DND-41 (cell line): ENCODE measurements at regions not wholly inside any gene's neighbourhood (a gene's known extent, or its start where the extent isn't known, plus 50 kb on each side); places are given as distances from the start of the nearest gene placed in this dataset.

ENCODE experiments used
- ATAC-seq: fragments of 200-7000 bp; cut with Tn5 transposase; 3 replicates; pipeline ENCODE4 v1.9.1; 2021; ENCODE audit warnings: low read depth; ENCODE audit not compliant: insufficient read depth
- DNase-seq: peaks from one replicate; pipeline ENCODE4 v3.0.0-alpha.2; 2020
- H2AFZ ChIP-seq: 2 replicates; pipeline ENCODE4 v1.6.0; 2012; ENCODE audit warnings: low read depth, low read length
- H3K27ac ChIP-seq: 2 replicates; pipeline ENCODE4 v1.5.1; 2012; ENCODE audit warnings: low read length, inconsistent platforms
- H3K27me3 ChIP-seq: fragments of 200-600 bp; sonication (generic); 2 replicates; pipeline ENCODE4 v1.6.0; 2012; ENCODE audit warnings: low read length, mild to moderate bottlenecking, inconsistent platforms; ENCODE audit not compliant: insufficient read depth, poor library complexity
- H3K36me3 ChIP-seq: 2 replicates; pipeline ENCODE4 v1.5.1; 2012; ENCODE audit warnings: low read length, inconsistent platforms; ENCODE audit not compliant: insufficient read depth
- H3K4me1 ChIP-seq: 2 replicates; pipeline ENCODE4 v1.5.1; 2012; ENCODE audit warnings: mild to moderate bottlenecking, low read length; ENCODE audit not compliant: insufficient read depth
- H3K4me2 ChIP-seq: 2 replicates; pipeline ENCODE4 v1.6.0; 2012; ENCODE audit warnings: mild to moderate bottlenecking, moderate library complexity, low read length, inconsistent platforms; ENCODE audit not compliant: insufficient read depth
- H3K4me3 ChIP-seq, 2 experiments: fragments of 200-600 bp in 1 of 2; shearing (Covaris generic) in 1 of 2; 2 replicates each; pipeline ENCODE4 v1.5.1; 2012 to 2016; ENCODE audit warnings: inconsistent platforms in 2 of 2, low read length in 2 of 2, mild to moderate bottlenecking in 2 of 2, low read depth in 1 of 2, moderate library complexity in 1 of 2
- H3K79me2 ChIP-seq: 2 replicates; pipeline ENCODE4 v1.6.0; 2012; ENCODE audit warnings: low read length, inconsistent platforms; ENCODE audit not compliant: insufficient read depth
- H3K9ac ChIP-seq: 2 replicates; pipeline ENCODE4 v1.6.0; 2012; ENCODE audit warnings: low read depth, mild to moderate bottlenecking, inconsistent platforms, low read length, moderate library complexity
- H3K9me3 ChIP-seq: 2 replicates; pipeline ENCODE4 v1.5.1; 2012; ENCODE audit warnings: low read length, moderate library complexity, mild to moderate bottlenecking, inconsistent platforms; ENCODE audit not compliant: insufficient read depth, severe bottlenecking
- H4K20me1 ChIP-seq: 2 replicates; pipeline ENCODE4 v1.6.0; 2012; ENCODE audit warnings: low read length; ENCODE audit not compliant: insufficient read depth
- CTCF ChIP-seq: IDR thresholded peaks from 2 replicates; pipeline ENCODE4 v1.5.1; 2012; ENCODE audit warnings: borderline replicate concordance, low read length, moderate library complexity, mild to moderate bottlenecking; ENCODE audit not compliant: poor library complexity, severe bottlenecking; ENCODE audit errors: extremely low read depth
- EZH2 ChIP-seq: IDR thresholded peaks from 3 replicates; pipeline ENCODE4 v1.6.1; 2012; ENCODE audit warnings: borderline replicate concordance, low read depth, mild to moderate bottlenecking, moderate library complexity, low read length, inconsistent platforms; ENCODE audit not compliant: severe bottlenecking

GRCh38 chr4:96630839-96631238 lies 790.9 kb downstream of the PDHA2 start:
- H3K27me3 ChIP-seq, result no peaks in the 10 kb centered on the region
- peak overlapping the region; percentile 51; the same call in 1 of the 2 replicates for H2AFZ ChIP-seq
- H3K36me3 ChIP-seq, result no peaks in the 10 kb centered on the region
- H4K20me1 ChIP-seq, result no peaks in the 10 kb centered on the region
- no peaks in the 10 kb centered on the region for H3K9me3 ChIP-seq
- TF ChIP-seq CTCF (no peak), EZH2 (no peak)
- no peak for ATAC-seq
- H3K4me2 ChIP-seq, result no peak overlapping the region
- no peak overlapping the region for H3K27ac ChIP-seq
- no peak overlapping the region for H3K4me3 ChIP-seq
- DNase-seq, result no peak
- no peaks in the 10 kb centered on the region for H3K4me1 ChIP-seq
- H3K9ac ChIP-seq, result no peak overlapping the region
- H3K79me2 ChIP-seq, result no peaks in the 10 kb centered on the region

GRCh38 chr4:96637971-96638412 lies 798.1 kb downstream of the PDHA2 start:
- ATAC-seq, result no peak

GRCh38 chr4:96639932-96640331 lies 800.0 kb downstream of the PDHA2 start:
- ATAC-seq, result no peak

More at GRCh38 chr4:96637971-96638412, 798.1 kb downstream of the PDHA2 start:
- H3K36me3 ChIP-seq, result no peaks in the 10 kb centered on the region
- H3K9ac ChIP-seq, result no peak overlapping the region
- H3K27ac ChIP-seq, result no peak overlapping the region
- TF ChIP-seq EZH2 (no peak), CTCF (no peak)
- H3K9me3 ChIP-seq, result no peaks in the 10 kb centered on the region
- peaks cover 13% of the 10 kb centered on the region for H3K4me1 ChIP-seq
- H3K27me3 ChIP-seq, result no peaks in the 10 kb centered on the region
- H3K4me2 ChIP-seq, result no peak overlapping the region
- DNase-seq, result no peak
- H3K79me2 ChIP-seq, result no peaks in the 10 kb centered on the region
- H4K20me1 ChIP-seq, result no peaks in the 10 kb centered on the region
- H3K4me3 ChIP-seq, result no peak overlapping the region
- no peak overlapping the region for H2AFZ ChIP-seq

More at GRCh38 chr4:96639932-96640331, 800.0 kb downstream of the PDHA2 start:
- no peak overlapping the region for H3K4me3 ChIP-seq
- no peaks in the 10 kb centered on the region for H3K9me3 ChIP-seq
- no peaks in the 10 kb centered on the region for H3K27me3 ChIP-seq
- no peak for TF ChIP-seq CTCF
- no peak for TF ChIP-seq EZH2
- no peaks in the 10 kb centered on the region for H3K36me3 ChIP-seq
- no peaks in the 10 kb centered on the region for H4K20me1 ChIP-seq
- no peak overlapping the region for H3K9ac ChIP-seq
- DNase-seq, result no peak
- H3K27ac ChIP-seq, result no peak overlapping the region
- no peak overlapping the region for H3K4me2 ChIP-seq
- no peaks in the 10 kb centered on the region for H3K79me2 ChIP-seq
- H2AFZ ChIP-seq, result no peak overlapping the region
- peaks cover 13% of the 10 kb centered on the region for H3K4me1 ChIP-seq
